ENCODE measurements at regions not wholly inside any gene's neighbourhood (a gene's known extent, or its start where the extent isn't known, plus 50 kb on each side); places are given as distances from the start of the nearest gene placed in this dataset. TPM values are rescaled to one million over a fixed set of nuclear protein-coding genes. Genes with fewer than 3 reads are reported as not detected.
"Not testable (repeated sequence)": the region's sequence is repeated elsewhere in the genome, so short reads cannot be mapped to it uniquely, and the experiment has no call there.

DNA sequence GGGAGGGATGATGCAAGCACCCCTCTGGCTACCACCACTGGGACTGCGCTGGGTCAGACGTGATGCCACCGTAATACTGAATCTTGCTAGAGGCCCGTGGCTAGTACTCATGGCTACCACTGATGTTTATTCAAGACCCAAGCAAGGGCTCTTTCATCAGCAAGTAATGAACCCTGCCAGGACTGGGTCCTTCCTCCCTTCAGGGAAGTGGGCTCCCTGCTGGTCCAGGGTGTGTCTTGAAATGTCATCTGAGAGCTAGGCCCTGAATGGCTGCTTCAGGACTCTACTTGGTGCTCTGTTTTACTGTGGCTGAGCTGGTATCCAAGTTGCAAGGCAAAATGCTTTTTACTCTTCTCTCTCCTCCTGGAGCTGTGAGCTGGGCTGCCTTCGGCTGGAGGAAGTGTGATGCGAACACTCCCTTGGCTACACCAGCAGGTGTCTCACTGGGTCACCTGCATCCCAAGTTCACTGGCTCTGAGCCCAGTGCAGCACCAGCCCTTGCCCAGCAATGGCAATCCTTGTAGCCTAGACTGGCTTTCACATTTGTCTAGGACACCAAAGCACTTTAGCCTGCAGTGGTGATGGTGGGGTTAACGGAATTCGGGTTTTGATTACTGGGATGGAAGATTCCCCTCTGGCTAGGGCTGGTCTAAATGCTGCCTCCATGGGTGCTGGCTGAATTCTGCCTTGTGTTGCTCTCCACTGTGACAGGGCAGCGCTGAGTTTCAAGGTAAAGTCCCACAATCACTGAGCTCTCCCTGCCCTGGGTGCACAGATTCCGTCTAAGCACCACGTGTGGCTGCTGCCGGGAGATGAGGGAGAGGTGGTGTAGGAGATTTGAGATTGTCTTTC lies 98.6 kb downstream of the USP22 start:
- no peak for DNase-seq

DNA sequence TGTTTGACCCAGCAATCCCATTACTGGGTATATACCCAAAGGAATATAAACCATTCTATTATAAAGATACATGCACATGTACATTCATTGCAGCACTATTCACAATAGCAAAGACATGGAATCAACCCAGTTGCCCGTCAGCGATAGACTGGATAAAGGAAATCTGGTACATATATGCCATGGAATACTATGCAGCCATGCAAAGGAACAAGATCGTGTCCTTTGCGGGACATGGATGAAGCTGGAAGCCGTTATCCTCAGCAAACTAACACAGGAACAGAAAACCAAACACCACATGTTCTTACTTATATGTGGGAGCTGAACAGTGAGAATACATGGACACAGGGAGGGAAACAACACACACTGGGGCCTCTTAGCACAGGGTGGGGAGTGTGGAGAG lies 95.1 kb downstream of the USP22 start:
- not testable (repeated sequence) for DNase-seq

- DNase-seq = no peak
Measured at GRCh38 chr17:20948984-20949777, 93.6 kb downstream of the USP22 start.

Small RNA genes lying in the stretch of these regions (small RNA-seq; reads per million reads assigned to genes)
- gene AC087499.6 (ENCODE audit: low replicate concordance) = not detected
- gene RNU6-1178P (ENCODE audit: low replicate concordance) = not detected
